Stimulated activated CD8-positive, alpha-beta memory T cell treated with anti-CD3 and anti-CD28 coated beads, Interleukin-7, amount 100 ng/mL, for 48 hours (primary cell): ENCODE measurements at regions not wholly inside any gene's neighbourhood (a gene's known extent, or its start where the extent isn't known, plus 50 kb on each side); places are given as distances from the start of the nearest gene placed in this dataset.

Experiments
- DNase-seq, 2 donors: peaks; one replicate each; pipeline ENCODE4 v3.0.0-alpha.2; 2020; ENCODE audit warnings: low read depth in 1 of 2; ENCODE audit errors: extremely low read depth in 1 of 2

DNA sequence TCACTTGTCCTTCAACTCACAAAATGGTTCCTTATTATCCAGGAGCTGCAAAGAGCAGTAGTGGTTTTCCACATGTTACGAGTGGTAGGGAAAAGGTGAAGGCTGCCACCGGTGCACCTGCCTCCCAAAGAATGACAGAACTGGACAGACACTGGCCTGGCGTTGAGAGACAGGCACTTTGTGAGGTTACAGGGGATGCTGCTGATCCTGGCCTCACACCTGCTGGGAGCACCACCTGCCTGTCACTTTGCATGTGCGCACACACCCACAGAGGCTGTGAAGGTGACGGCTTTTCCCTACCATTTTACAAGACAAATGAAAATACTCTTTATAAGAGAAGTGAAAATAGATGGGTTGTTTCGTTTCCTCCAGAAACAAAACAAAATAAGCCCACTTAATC is 175.3 kb upstream of the B3GAT1 start:
- no peak for DNase-seq

DNA sequence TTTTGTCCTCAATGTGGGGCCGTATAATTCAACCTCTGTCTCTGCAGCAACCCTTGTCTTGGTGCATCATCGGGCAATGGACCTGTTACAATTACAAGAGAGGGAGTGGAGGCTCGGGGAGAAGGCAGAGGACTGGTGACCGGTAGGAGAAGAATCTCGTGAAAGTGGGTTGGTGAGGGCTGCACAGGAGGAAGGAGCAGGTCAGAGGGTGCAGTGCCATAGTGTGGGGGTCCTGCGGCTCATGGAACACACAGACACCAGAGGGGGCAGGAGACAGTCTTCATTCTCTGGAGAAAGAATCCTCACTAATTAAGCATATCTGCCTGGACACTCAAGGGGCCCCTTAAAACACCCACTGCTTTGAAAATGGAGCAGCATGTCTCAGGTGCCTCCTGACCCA is 174.7 kb upstream of the B3GAT1 start:
- no peak for DNase-seq

DNA sequence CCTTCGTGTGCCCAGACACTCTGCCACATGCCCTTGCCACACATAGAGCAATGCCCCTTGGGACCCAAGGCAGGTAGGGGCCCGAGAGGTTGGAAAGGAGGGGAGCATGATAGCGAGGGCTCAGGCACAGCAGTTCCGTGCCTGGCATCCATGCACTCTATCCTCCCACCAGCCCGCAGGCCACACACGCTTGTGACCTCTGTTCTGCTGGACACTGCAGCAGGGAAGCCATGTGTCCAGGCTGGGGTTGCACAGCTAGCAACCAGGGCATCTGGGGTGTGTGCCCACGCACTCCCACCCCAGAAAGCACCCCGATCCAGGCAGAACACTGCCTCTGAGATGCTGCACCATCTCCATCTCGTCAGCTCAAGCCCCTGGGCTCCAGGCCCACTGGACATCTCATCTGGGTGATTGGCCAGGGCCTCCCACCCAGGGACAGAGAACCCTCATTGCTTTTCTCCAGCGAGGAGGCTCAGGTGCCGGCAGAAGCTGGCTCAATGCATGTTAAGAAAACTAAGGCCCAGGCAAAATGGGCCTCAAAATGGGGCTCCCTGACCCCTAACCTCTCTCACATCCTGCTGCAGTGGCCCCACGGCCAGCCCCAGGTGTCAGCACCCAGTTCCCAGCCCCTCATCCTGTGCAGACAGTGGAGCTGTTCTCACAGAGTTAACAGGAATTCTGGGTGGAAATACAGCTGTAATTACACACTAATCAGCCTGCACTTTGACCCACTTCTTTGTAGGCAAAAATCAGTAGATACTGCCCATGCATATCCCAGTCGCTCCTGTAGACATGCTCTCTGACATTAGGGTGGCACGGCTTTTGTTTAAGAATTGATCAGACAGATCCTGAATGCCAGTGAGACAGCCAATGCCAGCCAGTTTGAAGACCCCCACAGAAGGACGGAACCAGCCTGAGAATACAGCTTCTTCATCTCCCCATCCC is 173.9 kb upstream of the B3GAT1 start:
- DNase-seq, result no peak

- no peak for DNase-seq
Measured at GRCh38 chr11:134584706-134585445, 172.8 kb upstream of the B3GAT1 start.

GRCh38 chr11:134584001-134584561 is 172.0 kb upstream of the B3GAT1 start:
- no peak for DNase-seq

DNA sequence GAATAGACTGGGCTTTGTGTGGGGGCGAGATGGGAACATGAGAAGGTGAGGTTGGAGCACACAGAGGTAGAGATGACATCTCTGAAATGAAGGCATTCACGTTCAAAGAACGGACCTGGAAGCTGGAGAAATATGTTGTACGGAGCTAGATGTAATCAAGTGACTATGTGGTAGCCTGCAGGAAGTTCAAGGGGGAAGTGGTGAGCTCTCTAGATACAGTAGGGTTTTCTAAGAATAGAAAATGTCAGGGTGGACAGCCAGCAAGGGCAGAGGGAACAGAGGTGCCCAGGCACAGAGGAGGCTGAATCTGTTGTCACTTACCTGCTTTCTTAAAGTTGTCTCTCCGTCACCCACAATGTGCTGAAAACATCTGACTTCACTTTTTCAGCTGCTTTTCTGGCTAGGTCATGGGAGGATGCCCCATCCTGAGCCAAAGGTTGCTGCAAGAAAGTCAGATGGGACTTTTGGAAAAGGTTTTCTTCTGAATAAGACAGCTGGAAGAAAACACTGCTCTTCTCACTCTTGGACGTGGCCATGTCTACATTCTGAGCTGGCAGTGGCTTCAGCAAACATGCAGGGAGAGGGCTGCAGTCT is 171.5 kb upstream of the B3GAT1 start:
- DNase-seq, result no peak

- DNase-seq, result no peak
Measured at GRCh38 chr11:134582770-134583095, 170.7 kb upstream of the B3GAT1 start.

DNA sequence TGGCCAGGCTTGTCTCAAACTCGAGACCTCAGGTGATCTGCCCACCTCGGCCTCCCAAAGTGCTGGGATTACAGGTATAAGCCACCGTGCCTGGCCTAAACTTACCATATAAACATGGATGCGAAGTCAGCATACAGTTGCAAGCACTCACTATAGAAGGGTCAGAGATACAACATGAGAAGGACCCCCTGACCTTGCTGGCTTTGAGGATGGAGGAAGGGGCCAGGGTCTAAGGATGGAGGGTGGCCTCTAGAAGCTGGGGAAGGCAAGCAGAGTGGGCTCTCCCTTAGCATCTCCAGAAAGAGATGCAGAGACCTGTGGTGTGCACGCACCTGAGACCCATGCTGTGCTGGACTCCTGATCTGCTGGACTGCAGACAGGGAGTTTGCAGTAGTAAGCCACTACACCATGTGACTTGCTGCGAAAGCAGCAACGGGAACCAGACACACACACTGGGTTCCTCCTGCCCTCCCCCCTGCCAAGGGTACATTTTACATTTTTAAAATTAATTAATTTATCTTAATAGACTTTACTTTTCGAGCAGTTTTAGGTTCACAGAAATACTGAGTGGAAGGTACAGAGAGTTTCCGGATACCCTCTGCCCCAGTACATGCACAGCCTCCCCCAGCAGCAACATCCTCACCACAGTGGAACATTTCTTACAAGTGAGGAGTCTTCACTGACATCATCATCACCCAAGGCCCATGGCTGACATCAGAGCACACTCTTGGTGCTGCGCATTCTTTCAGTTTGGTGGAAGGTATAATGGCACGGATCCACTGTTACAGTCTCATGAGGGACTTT is 170.1 kb upstream of the B3GAT1 start:
- no peak for DNase-seq

- no peak for DNase-seq
Measured at GRCh38 chr11:134581121-134581626, 169.1 kb upstream of the B3GAT1 start.

DNA sequence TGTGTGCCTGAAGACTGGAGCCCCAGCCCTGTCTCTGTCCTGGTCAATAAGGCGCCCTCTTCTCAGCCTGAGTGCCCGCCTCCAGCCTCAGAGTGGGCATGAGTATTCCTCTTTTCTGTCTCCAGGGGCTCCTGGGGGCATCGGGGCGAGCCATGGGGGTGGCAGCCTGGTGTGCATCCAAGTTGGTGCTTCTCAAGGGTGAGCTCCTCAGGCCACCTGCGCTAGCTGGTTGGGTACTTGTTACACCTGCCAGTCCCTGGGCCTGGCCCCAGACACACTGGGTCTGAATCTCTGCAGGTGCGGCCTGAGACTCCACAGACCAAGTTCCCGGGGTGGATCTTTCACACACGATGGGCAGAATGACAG is 168.6 kb upstream of the B3GAT1 start:
- DNase-seq, result no peak

DNA sequence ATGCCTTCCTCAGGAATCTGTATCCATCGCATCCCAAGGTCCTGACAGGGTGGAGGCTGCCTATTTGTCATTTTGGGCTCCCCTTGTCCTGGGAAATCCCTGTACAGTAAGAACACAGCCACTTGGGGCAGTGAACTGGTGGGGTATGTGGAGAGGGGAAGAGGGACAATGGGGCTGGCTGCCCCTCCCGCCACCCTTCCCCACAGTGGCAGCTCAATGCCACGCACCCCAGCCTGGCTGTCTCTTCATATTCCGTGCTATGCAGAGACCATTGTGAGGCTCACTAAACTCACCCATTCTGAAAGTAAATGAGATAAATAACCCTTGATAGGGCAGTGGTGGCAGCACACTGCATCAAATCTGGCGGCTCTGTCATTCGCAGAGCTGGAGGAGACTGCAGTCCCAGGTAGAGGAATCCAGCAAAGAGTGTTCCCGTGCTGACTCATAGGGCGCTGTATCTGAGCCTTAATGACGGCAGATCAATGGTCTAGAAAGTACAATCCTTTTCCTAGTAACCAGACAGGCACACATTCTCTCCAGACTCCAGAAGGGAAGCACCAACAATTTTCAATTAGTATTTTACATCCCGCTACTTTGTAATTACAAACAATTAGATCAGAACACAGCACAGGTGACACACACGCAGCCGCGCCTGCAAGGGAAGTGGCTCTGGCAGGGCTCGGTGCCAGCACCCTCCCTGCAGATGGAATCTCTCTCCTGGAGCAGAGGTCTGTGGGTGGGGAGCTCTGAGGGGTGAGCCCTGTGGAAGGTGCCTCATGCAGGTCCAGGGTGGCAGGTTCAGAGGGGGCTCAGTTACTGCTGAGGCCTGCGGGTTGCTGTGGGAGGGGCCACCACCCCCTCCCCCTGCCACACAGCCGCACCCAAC is 167.9 kb upstream of the B3GAT1 start:
- DNase-seq, result no peak

DNA sequence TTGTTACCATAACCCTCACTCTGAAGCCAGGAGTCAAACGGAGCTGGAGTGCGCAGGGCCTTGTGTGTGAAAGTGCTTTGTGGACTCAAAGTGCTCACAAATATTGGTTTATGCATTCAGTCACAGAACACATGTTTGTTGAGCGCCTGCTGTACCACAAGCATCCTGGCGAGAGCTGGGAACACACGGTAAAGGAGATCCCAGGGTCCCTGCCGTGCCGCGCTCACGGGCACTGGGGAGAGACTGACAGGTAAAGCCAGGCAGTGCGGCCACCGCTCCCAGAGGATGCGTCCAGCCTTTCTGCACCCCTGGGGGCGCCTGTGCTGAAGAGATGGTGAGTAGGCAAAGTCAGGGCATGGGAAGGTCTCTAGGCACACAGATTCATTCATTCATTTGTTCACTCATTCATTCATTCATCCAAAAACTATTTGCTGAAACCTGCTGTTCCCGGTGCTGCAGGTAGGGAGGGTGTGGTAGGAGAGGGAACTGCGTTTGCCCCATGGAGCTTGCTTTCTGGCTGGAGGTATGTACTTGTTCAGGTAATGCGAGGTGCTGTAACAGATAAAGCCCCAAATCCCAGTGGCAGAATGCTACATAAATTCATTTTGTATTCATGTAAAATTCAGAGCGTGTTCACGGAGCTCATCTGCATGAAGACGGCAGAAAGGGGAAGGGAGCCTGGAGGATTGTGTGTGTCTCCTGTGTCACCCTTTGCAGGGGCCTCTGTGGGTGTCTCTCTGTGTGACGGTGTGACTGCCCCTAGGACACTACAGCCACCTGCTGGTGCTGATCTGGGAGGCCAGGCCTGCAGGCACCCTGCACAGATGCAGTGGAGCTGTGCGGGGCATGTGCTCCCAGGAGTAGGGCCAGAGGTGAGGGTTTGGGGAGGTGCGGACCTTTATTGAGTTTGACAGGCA is 167.0 kb upstream of the B3GAT1 start:
- DNase-seq, result no peak

DNA sequence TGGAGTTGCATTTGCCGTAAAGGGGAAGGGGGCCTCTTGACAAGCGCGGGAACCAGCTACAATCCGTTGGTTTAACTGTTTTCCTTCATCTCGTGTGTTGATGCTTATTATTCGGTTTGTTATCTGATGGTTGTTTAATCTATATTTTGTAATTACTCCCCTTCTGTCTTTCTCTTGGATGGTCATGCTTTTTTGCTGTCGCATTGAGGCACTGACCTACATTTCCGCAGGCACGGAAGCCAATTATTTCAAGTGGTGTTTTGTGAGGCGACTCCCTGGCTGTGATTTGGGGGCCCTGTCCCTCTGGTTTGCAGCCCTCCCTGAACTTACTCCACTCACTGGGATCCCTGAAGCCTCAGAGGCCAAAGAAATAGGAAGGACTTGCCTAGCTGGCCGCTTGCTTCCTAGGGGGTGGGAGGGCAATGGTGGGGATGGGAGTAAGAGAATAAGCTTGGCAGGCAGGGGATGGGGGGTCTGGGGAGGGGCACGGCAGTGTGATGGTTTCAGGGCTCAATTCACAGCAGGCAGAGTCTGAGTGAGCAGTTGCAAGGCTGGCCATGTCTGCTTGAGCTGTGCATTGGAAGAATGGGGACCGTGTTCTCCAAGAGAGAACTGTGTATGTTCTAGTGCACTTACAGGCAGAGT is 165.8 kb upstream of the B3GAT1 start:
- DNase-seq, result no peak

GRCh38 chr11:134576721-134577171 is 164.7 kb upstream of the B3GAT1 start:
- no peak for DNase-seq

DNA sequence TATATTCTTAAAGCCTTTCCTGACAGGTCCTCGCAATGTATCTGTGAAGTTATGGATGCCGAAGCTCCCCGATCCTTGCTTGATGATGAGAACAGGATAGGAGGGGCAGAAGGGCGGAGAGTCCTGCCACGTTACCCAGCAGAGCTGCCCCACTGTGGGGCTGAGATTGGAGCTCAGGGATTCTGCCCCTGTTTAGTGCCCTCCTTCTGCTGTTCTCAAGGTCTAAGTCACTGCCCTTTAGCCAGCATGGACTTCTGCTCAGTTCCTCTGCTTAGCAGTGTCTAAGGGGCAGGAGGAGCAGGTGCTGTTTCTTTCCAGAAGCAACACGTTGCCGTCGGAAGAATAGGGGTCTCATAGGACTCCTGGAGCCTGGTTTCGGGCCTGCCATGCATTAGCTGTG is 164.2 kb upstream of the B3GAT1 start:
- no peak for DNase-seq

DNA sequence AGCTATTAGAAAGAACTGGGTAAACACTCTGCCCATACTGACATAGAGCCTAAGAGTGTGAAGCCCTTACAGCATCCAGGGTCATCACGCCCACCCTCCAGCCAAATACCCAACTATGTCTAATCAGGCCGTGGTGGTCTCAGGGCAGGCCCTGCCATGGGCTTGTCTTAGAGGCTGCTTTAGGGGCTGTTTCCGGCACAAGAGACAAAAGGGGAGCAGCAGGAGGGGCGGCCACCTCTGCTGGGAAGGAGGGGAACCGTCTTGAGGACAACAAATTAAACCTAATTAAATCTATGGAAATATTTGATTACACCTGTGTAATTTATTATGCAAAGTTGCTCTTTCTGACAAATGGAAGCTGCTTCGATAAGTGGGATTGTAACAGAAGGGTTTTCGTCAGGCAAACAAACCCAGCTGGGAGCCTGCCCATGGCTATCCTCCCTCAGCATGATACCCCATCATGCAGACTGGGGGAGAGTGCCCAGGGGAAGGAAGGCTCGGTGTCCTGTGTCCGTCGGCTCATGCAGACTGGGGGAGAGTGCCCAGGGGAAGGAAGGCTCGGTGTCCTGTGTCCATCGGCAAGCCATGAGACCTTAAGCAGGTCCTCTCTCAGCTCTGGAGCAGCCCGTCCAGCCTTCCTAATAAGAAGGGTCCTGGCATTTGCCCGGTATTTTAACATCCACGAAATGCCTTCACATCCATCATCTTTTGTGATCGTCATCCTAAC is 163.6 kb upstream of the B3GAT1 start:
- DNase-seq, result no peak

DNA sequence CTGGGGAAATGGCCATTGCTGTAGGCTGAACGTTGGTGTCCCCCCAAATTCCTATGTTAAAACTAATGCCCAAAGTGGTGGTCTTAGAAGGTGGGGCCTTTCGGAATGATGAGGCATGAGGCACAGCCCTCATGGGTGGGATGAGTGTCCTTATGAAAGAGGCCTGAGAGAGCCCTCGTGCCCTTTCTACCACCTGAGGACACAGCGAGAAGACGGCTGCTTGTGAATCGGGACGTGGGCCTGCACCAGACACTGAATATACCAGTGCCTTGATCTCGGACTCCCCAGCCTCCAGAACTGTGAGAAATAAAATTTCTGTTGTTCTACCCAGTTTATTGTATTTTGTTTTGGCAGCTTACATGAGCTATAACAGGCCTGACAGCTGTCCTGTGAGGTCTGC is 162.9 kb upstream of the B3GAT1 start:
- no peak for DNase-seq
